HG03108 (cell line): ENCODE measurements at regions not wholly inside any gene's neighbourhood (a gene's known extent, or its start where the extent isn't known, plus 50 kb on each side); places are given as distances from the start of the nearest gene placed in this dataset.

ENCODE experiments used
- ATAC-seq: cut with Tn5 transposase; IDR thresholded peaks from one replicate; pipeline ENCODE4 v1.9.1; 2021; ENCODE audit warnings: moderate library complexity; ENCODE audit not compliant: unreplicated experiment

DNA sequence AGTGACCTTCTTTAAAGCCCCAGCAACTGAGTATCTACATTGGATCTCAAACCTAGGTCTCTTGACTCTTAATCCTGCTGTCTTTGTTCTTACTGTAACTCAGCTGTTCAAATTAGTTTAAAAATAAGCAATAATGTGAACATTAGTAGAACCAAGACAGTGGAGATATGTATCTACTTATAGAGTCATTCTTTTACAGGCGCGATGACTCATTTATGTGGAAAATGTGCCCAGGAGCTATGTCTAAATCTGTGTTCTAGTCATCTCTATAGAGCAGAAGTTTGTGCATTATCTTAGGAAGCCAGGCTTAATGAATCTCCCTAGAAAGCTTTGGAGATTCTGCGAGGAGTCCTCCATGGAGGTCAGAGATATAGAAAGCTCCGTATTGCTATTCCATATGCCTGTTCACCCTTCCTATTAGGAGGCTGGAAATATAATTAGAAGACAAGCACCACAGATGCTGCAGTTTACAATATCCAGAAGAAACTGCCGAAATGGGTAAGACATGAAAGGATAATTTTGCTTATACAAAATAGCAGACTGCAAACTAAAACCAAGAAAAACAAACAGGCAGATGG is 211.6 kb downstream of the TRIB2 start:
- no peak for ATAC-seq

DNA sequence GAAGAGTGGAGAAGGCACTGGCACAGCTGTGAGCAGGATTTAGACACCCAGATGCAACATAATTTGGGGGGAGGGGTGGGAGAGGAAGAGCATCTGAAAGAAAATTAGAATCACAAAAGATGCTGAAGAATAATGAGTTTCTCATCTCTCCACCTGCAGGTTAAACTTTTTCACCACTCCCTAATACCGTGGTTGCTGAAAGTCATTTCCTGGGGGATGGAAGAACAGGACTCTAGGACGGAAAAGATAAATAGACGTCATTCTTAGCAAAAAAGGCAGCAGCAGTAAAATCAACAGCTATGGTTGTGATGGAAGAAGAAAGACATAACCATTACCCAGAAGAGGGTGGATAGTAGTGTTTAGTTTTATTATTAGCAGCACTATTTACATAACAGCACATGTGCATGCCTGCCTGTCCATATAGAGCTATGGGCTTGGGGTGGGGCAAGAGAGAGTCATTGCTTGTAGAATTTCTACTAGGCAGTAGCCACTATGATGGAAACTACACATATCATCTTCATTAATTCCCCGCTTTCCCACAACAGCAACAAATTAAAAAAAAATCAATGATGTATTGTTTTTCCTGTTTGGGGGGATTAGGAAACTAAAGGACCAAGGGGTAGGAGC is 212.2 kb downstream of the TRIB2 start:
- ATAC-seq = no peak

DNA sequence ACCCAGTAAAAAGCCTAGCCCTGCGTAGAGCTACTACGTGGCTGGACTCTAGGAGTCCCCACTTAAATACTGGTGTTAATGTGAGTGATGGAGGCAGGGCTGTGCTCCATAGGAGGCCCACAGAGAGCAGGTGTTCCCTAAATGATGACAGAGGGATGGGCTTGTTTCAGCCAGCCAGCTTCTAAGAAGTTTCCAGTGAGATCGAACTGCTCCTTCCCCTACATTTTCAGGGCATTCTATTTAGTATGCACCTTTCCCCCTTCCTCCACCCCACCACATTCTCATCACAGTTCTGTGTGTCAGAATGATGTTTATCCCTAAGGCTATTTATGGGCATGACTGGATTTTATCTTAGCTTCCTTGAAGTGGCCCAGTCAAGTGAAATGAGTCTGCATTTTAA is 213.0 kb downstream of the TRIB2 start:
- ATAC-seq = no peak

DNA sequence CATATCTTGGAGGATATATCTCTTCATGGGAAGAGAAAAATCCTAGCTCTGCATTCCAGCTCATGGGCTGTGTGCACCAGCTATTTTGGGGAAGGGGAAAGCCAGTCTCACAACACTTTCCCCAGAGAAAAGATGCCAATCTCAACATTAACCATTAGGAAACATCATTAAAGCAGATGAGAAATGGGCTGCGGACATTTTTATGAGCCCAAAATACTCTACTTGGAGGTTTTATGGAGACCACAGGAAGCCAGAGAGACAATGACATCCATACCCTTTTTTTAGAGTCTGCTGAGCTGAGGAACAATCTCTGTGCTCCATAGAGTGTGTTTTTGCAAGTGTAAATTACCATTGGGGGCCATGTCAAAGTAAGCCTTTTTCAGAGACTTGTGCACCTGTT is 213.7 kb downstream of the TRIB2 start:
- no peak for ATAC-seq

DNA sequence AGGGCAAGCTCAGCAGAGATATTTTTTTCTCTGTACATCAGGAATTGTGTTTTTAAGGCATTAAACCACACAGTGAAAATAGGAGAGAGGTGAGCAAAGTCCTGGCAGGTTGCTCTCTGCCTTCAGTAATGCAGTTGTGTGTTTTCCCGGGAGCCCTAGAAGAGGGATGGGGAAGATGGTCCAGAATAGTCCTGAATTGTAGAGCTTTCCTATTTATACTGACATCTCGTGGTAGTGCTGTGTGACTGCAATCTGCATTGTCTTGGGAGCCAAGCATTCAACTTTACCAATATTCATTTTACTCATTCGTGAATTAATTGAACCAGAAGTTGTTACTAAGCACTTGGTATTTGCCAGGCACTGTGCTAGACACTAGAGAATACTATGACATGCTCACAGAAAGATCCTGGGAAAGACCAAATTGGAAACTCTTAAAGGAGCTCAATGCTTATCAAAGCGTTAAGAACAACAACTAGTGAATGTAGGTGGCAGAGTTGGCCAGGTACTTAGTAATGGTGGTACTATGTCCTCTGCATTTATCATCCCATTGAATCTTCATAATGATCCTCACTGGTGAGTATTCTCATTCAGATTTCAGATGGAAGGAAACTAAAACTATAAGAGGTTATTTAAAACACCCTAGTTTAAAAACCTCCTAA is 214.6 kb downstream of the TRIB2 start:
- ATAC-seq = no peak

DNA sequence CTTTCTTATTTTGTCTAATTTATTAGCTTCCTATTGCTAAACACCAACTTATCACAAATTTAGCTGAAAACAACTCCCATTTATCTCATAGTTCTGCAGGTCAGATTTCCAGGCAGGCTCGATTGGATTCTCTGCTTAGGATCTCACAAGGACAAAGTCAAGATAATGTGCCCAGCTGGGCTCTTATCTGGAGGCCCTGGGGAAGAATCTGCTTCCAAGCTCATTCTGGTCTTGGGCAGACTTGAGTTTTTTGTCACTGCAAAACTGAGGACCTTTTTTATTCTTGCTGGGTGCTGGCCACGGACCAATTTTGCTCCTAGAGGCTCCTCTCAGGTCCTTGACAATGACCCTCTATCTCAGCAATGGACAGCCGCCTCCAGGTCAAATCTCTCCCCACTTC is 215.5 kb downstream of the TRIB2 start:
- no peak for ATAC-seq

DNA sequence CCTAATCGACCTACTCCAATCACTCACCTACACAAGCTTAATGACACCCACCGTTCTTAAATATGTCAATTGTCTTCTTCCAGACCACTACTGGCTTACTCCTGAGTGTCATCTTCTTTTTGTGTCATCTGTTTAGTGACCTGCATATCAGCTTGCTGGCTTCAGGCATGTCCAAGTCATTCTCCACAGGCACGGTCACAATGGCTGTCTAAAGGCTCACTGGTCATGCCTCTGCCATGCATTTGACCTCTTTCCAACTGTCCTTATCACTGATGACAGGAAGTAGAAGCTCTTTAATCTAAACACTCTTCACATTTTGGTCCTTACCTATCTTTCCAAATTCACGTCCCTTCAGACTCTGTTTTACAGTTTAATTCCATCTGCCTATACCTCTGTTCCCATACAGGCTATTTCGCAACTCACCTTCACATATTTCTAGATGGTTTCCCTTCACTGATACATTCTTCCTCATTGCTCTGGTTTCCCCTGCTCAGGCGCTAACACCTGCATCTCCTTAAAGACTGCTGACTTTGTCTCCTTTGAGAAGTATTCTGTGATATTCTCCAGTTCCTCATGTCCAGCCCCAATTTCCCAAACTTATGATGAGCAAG is 217.5 kb downstream of the TRIB2 start:
- no peak for ATAC-seq

DNA sequence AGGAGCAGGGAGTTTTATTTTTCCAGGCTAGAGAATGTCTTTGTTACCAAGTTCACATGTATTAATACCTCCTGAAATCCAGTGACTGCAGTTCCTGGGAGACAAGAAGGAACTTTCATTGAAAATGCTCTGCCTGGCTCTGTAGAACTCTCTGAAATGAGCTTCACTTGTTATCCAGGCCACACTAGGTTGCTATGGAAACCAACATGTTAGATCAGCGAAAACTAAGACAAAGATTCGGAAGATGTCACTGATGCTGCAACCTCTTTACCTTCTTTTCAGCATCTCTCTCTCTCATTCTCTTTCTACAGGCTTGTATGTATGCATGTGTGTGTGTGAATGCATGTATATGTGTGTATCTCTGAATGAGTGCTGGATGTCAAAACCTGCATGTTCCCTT is 218.5 kb downstream of the TRIB2 start:
- ATAC-seq = no peak

DNA sequence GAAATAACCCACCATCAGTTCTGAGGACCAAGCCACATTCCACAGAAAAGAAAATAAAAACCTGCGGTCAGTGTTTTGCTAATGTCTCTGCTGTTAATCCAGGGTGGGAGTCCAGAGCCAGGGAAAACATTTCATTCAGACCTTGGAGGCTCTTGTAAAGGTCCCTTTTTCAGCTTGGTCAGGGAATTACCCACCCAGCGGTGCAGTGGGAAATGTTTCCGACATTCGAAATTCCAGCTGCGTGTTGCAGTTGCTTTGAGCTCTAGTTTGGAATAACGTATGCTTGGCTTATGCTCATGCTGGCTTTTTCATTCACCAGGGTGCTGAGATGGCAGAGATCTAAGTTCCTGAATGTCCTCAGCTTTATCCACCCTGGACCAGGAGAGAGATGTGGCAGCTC is 219.1 kb downstream of the TRIB2 start:
- no peak for ATAC-seq

DNA sequence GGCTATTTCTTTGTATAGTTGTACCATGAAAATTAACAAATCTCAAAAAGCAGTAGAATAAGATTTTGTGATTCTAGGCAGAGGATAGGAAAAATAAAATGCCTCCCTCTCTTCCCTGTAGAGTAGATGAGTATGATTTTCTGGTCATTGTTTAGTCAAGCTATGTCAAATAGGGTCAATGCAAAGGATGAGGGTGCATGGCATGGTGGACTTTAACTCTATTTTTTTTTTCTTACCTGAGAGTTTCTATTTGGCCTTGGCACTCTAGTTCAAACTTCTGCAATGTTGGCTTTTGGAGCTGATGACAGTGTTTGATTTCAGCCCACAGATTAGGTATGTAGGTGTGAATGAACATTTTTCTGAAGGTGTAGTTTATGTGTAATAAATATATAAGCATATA is 224.5 kb downstream of the TRIB2 start:
- no peak for ATAC-seq

DNA sequence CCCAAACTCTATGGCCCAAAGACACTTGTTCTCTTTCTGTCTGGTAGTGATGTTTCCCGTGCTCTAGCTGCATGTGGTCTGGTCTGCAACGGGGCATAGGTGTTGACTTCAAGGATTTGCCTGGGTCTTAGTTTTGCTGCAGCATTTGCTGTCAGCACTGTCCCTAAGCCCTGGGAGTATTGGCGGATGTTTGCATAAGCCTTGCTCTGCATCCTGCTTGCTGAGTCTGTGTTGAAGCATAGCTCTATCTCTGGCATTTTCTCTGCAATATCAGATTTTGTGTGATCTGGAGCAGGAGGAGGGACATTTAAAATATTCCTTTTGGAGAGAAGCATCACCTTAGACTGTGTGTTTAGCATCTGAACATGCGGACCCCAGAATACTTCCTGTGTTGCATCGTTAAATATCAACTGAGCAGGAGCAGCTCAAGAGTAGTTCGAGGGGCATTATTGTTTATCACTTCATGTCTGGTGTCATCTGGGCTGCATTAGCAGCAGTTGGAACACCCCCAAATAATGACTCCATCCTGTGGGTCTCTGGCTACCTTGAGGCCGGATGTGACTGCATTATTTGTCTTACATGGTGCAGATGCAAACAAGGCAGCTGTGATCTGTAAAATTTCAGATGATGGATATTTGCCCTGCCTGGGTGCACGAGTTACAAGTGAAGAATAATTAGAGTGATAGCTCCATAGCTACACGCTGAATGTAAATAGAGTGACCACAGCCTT is 231.7 kb downstream of the TRIB2 start:
- ATAC-seq = no peak

DNA sequence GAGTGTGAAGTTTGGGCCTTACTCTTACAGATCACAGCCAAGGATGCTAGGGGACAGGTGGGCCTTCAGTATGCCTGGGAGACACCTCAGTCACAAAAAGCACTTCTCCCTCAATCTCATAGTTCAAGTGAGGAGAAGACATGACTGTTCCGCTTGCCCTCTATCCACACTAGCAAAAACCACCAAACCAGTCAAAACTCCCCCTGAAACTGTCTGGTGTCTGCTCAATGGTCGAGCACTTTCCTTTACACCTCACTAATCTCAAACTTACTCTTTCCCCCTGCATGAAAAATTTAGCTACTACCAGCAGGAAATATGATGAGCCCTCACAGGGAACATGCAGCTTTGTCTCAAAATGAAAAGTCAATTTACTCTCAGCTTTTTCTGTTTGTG is 232.2 kb downstream of the TRIB2 start:
- ATAC-seq = no peak

DNA sequence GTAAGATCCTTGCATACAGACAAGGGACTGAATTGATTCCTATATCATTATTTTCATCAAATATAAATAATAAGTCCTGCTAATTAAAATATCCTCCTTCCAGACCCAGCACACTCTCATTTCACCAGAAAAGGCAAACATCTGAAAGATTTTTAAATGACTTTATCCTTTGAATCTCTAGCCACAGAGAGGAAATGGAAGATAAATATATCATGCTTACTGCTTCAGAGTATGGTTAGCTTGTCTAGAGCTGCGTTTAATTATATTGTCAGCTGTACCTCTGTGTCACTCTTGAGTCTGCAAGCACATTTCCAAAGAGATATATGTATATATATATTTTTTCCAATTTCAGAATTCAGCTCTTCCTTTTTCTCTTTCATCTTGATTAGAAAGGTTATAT is 232.7 kb downstream of the TRIB2 start:
- no peak for ATAC-seq

DNA sequence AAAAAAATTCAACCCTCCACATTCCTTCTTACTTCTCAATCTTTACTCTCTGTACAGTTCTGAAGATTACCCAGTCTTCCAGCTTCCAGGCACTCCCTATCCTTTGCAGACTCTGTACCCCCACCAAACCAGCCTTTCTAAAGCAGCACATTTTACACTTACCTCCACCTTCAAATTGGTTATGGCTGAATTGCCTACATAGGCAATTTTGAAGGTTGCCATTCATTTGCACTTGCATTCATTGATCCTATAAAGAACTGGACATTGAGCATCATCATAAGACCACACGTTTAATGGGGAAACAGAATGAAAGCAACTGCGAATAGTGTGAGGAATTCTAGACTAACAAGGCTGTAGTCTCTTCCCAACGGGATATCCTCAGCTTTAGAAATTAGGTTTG is 233.4 kb downstream of the TRIB2 start:
- ATAC-seq = no peak

DNA sequence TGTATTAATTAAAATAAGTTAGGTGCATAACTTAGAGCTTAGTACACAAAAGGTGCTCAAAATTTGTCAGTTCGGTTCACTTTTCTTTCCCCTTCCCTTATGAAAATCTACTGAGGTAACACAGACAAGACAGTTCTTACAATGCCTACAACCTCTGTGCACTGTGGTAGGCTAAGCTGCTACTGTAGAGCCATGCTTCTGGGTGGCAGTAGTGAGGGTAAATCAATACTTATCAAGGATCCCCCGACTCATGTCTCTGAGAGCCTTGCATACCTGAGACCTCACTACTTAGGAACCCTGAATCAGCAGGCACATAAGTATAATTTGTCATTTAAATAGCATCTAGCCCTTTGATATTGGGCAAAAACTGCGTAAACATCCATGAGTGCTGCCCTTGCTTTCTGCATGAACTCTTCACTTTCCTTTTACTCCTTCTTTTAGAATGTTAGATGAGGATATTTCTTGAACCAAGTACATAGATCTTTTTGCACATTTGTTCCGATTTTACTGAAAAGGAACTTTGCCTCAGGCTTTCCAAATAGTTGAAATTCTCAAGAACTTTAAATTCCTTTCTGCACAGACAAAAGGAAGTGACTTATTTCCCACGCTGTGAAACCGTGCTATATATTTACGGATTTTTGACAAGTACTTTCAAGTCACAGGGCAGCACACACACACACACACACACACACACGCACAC is 234.4 kb downstream of the TRIB2 start:
- ATAC-seq = no peak

DNA sequence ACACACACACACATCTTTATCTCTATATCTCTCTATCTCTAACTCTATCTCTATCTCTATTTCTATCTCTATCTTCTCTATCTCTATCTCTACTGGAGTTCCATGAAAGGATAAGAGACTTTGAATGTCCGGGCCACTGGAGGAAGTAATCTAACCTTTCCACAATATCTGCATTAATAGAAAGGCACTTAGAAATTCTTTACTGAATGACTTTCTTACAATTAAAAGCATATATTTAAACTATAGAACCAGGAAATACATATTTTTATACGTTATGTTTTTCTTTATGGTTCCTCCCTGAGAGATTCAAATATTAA is 234.9 kb downstream of the TRIB2 start:
- no peak for ATAC-seq

DNA sequence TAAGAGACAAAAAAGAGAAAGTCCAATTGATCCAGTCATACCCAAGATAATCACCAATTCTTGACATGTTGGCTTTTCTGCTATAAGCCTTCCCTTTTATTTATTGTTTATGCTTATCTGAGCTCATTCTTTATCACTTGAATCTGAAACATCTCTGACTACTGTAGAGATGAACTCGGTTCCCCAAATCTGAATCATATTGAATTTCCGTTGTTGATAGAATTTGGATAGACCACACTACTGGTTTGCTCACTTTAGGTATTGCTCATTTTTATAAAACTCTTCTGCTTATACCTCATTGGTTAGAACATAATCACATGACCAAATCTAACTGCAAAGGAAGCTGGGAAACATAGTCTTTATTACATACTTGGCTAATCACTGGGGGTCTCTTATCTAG is 236.9 kb downstream of the TRIB2 start:
- no peak for ATAC-seq

DNA sequence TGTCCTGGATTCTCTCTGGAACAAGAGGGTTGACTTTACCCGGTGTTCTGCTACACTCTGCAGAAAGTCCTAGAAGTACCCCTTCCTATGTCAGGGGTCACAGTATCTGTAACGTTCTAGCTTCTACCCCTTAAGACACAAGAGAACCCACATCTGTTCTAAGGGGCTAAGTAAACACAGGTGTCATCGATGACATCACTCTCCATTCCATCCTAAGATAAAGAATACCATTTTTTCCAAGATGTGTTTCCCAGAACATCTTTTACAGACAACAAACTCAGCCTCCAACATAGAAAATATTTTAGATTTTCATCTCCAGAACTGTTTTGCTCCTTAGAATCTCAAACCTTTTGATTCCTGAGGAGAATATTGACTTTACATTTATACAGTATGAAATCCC is 239.1 kb downstream of the TRIB2 start:
- no peak for ATAC-seq

DNA sequence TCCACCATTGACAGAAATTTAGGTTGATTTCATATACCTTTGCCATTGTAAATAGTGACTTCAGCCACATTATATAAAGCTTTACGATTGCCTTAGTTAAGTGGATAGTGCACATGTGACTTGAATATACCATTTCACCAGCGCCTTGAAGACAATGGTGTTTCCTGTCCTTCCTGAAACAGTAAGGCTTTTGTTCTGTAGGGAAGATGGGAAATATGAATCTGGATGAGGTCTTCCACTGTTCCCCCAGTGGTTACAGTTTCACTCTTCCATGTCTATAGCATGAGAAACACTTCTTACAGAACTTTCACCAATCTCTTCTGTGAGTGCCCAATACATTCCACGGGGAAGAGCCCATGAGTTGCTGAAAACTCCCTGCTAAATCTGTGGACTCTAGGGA is 240.5 kb downstream of the TRIB2 start:
- ATAC-seq = no peak

DNA sequence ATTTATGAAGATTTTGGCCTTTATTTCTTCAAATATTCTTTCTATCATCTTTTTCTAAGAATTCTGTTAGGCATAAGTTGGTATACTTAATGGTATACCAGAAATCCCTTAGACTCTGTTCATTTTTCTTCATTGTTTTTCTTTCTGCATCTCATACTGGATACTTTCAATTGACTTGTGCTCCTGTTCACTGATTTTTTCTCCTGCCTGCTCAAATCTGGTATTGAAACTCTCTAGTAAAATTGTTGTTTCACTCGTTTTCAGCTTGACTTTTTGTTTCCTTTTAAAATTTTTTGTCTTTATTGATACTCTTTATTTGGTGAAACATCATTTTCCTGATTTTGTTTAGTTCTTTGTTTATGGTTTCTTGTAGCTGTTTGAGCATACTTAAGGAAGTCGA is 243.2 kb downstream of the TRIB2 start:
- ATAC-seq = no peak

DNA sequence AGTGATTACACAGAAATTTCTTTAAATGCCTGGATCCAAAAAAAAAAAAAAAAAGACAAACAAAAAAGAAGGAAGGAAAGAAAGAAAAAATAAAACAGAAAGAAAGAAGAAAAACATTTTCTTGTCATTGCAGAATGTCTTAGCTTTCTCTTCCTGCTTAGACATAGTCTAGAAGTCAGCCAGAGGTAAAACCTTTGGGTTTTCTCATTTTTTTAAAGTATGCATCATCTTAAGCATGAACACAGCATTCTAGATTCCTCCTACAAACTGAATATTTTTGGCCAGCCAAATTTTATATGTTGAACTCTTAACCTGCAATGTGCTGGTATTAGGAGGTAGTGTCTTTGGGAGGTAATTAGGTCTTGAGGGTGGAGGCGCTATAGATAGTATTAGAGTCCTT is 243.9 kb downstream of the TRIB2 start:
- no peak for ATAC-seq
